Body of pancreas (tissue), 4 donors: ENCODE measurements at regions not wholly inside any gene's neighbourhood (a gene's known extent, or its start where the extent isn't known, plus 50 kb on each side); places are given as distances from the start of the nearest gene placed in this dataset.

ENCODE experiments used
- CTCF ChIP-seq, 7 experiments: fragments of 450-650 bp in 4 of 7; fragments of 200-600 bp in 3 of 7; sonication (generic) in 3 of 7; IDR thresholded peaks; one replicate each; pipeline ENCODE4 v1.5.1; 2016 to 2019; ENCODE audit warnings: antibody characterized with exemption in 7 of 7
- POLR2A ChIP-seq, 3 donors: fragments of 450-650 bp; IDR thresholded peaks; one replicate each; pipeline ENCODE4 v1.6.1; 2016; ENCODE audit warnings: antibody characterized with exemption in 3 of 3, mild to moderate bottlenecking in 2 of 3

- TF ChIP-seq CTCF (IDR thresholded peaks at IDR 0.05), result no peak
- no peak for TF ChIP-seq POLR2A (IDR thresholded peaks at IDR 0.05)
Measured at GRCh38 chr4:10198365-10198764, 81.8 kb upstream of the WDR1 start.
